A549 (cell line): ENCODE measurements at regions not wholly inside any gene's neighbourhood (a gene's known extent, or its start where the extent isn't known, plus 50 kb on each side); places are given as distances from the start of the nearest gene placed in this dataset.

Source experiments
- ATAC-seq, 2 experiments: fragments of 200-7000 bp in 1 of 2; fragments of >200 bp in 1 of 2; cut with Nextera tagmentation in 1 of 2; cut with Tn5 transposase in 1 of 2; 3 replicates each; pipeline versions ENCODE4 v1.8.0 to v1.9.1; 2018 to 2020; ENCODE audit warnings: mild to moderate bottlenecking in 1 of 2, moderate library complexity in 1 of 2
- CTCF ChIA-PET: fragments of 300-600 bp; sonication (Branson Sonifier 250); formaldehyde crosslinking; extraction: SDS; loops from one replicate; lab custom pipeline; 2021; ENCODE audit warnings: antibody characterized with exemption, inconsistent platforms; lab: Yijun Ruan, JAX
- POLR2A ChIA-PET: fragments of 350-600 bp; formaldehyde crosslinking; extraction: SDS; loops from one replicate; lab custom pipeline; 2021; ENCODE audit warnings: antibody characterized with exemption, inconsistent platforms; lab: Yijun Ruan, JAX
- DNase-seq, 2 experiments: peaks; one replicate each; pipeline versions ENCODE4 v3.0.0 to v3.0.0-alpha.2; 2011 to 2016; ENCODE audit warnings: low read depth in 1 of 2, low spot score in 1 of 2
- FAIRE-seq: peaks from 2 replicates; lab custom pipeline; 2011; peaks lifted over from hg19 to GRCh38; lab: Jason Lieb, UNC
- H3K27ac ChIP-seq, 2 experiments: fragments of >200 bp; sonication (Bioruptor Twin); formaldehyde crosslinking; 3 replicates each; pipeline ENCODE4 v1.5.1; 2016 to 2017
- H3K4me1 ChIP-seq: fragments of >200 bp; sonication (Bioruptor Twin); formaldehyde crosslinking; 3 replicates; pipeline ENCODE4 v1.6.1; 2016
- H3K4me2 ChIP-seq: fragments of >200 bp; sonication (Bioruptor Twin); formaldehyde crosslinking; 3 replicates; pipeline ENCODE4 v1.6.1; 2016
- H3K4me3 ChIP-seq: fragments of >200 bp; sonication (Bioruptor Twin); formaldehyde crosslinking; 3 replicates; pipeline ENCODE4 v1.5.1; 2016
- H3K9me3 ChIP-seq: fragments of >200 bp; sonication (Bioruptor Twin); formaldehyde crosslinking; 3 replicates; pipeline ENCODE4 v1.6.1; 2016
- EHF ChIP-seq: fragments of 250-450 bp; sonication (Bioruptor Pico); IDR thresholded peaks from 2 replicates; pipeline ENCODE4 v1.5.0; 2020; ENCODE audit warnings: mild to moderate bottlenecking
- ESRRA ChIP-seq: fragments of 150-350 bp; IDR thresholded peaks from 2 replicates; pipeline ENCODE4 v1.6.1; 2014; ENCODE audit warnings: mild to moderate bottlenecking, low read length, borderline replicate concordance
- FOSL2 ChIP-seq, 2 experiments: fragments of 450-650 bp in 1 of 2; fragments of >200 bp in 1 of 2; sonication (Bioruptor Twin) in 1 of 2; formaldehyde crosslinking; IDR thresholded peaks; 2 replicates each; pipeline versions ENCODE4 v1.5.0 to v1.6.1; 2016 to 2020; ENCODE audit warnings: mild to moderate bottlenecking in 1 of 2, moderate library complexity in 1 of 2
- HEYL ChIP-seq: fragments of 250-450 bp; sonication (Bioruptor Pico); IDR thresholded peaks from 2 replicates; pipeline ENCODE4 v1.8.0; 2021; ENCODE audit warnings: mild to moderate bottlenecking, moderate library complexity
- HOXA7 ChIP-seq: fragments of 250-450 bp; sonication (Bioruptor Pico); IDR thresholded peaks from 2 replicates; pipeline ENCODE4 v1.5.0; 2020; ENCODE audit warnings: mild to moderate bottlenecking, moderate library complexity
- HOXB5 ChIP-seq: fragments of 250-450 bp; sonication (Bioruptor Pico); IDR thresholded peaks from 2 replicates; pipeline ENCODE4 v1.5.0; 2020; ENCODE audit warnings: mild to moderate bottlenecking, moderate library complexity
- JUN ChIP-seq, 2 experiments: fragments of >200 bp; sonication (Bioruptor Twin); formaldehyde crosslinking; IDR thresholded peaks; 2 replicates in 1 of 2; 3 replicates in 1 of 2; pipeline ENCODE4 v1.6.1; 2016 to 2017
- JUNB ChIP-seq: fragments of >200 bp; sonication (Bioruptor Twin); formaldehyde crosslinking; IDR thresholded peaks from 2 replicates; pipeline ENCODE4 v1.6.1; 2016
- MAZ ChIP-seq: fragments of 150-350 bp; IDR thresholded peaks from 2 replicates; pipeline ENCODE4 v1.6.1; 2014; ENCODE audit warnings: antibody characterized with exemption, low read depth, low read length, borderline replicate concordance
- NFE2L2 ChIP-seq: fragments of 150-350 bp; conservative IDR thresholded peaks from 2 replicates; pipeline ENCODE4 v1.6.1; 2014; ENCODE audit warnings: low read length
- NR3C1 ChIP-seq: fragments of >200 bp; sonication (Bioruptor Twin); formaldehyde crosslinking; IDR thresholded peaks from 3 replicates; pipeline ENCODE4 v1.6.1; 2017
- RAD21 ChIP-seq, 2 experiments: fragments of >200 bp in 1 of 2; sonication (Bioruptor Twin) in 1 of 2; formaldehyde crosslinking in 1 of 2; IDR thresholded peaks in 1 of 2; conservative IDR thresholded peaks in 1 of 2; 2 replicates in 1 of 2; 3 replicates in 1 of 2; pipeline ENCODE4 v1.6.1; 2012 to 2018; ENCODE audit warnings: inconsistent platforms in 1 of 2
- RCOR1 ChIP-seq: fragments of 150-350 bp; IDR thresholded peaks from 2 replicates; pipeline ENCODE4 v1.6.1; 2014; ENCODE audit warnings: antibody characterized with exemption, low read length, low read depth
- RFX5 ChIP-seq: fragments of 450-650 bp; IDR thresholded peaks from 2 replicates; pipeline ENCODE4 v1.7.1; 2014; ENCODE audit warnings: antibody characterized with exemption, mild to moderate bottlenecking, moderate library complexity
- RNF2 ChIP-seq: fragments of 200-600 bp; sonication (generic); IDR thresholded peaks from 2 replicates; pipeline ENCODE4 v1.6.1; 2016; ENCODE audit warnings: low read depth, mild to moderate bottlenecking, antibody characterized with exemption, moderate library complexity, borderline replicate concordance
- SMC3 ChIP-seq: fragments of >200 bp; sonication (Bioruptor Twin); formaldehyde crosslinking; IDR thresholded peaks from 3 replicates; pipeline ENCODE4 v1.6.1; 2018; ENCODE audit warnings: inconsistent platforms
- TP53 ChIP-seq: fragments of 250-450 bp; sonication (Bioruptor Pico); IDR thresholded peaks from 2 replicates; pipeline ENCODE4 v1.5.0; 2021; ENCODE audit warnings: mild to moderate bottlenecking, moderate library complexity
- ZFP36 ChIP-seq: fragments of 450-650 bp; IDR thresholded peaks from 2 replicates; pipeline ENCODE4 v1.6.1; 2014; ENCODE audit warnings: borderline replicate concordance; ENCODE audit not compliant: partially characterized antibody
- ZSCAN20 ChIP-seq: fragments of 250-450 bp; sonication (Bioruptor Pico); IDR thresholded peaks from 2 replicates; pipeline ENCODE4 v1.8.0; 2022; ENCODE audit warnings: mild to moderate bottlenecking, moderate library complexity
- WGBS: methylation state at CpG from one replicate; pipeline ENCODE4 v1.1.6; 2017; ENCODE audit errors: missing lambda C conversion rate; 5-methylcytosine and 5-hydroxymethylcytosine counted together
- TF ChIP-seq, protein P1 (sequence below): IDR thresholded peaks from 2 replicates; pipeline ENCODE4 v1.6.1; 2012
- TF ChIP-seq, protein P2 (sequence below): fragments of 200-600 bp; sonication (generic); IDR thresholded peaks from 2 replicates; pipeline ENCODE4 v1.6.1; 2016; ENCODE audit warnings: antibody characterized with exemption, mild to moderate bottlenecking, moderate library complexity
- TF ChIP-seq, protein P3 (sequence below): fragments of 250-450 bp; sonication (Bioruptor Pico); IDR thresholded peaks from 2 replicates; pipeline ENCODE4 v1.5.0; 2020; ENCODE audit warnings: low read depth, mild to moderate bottlenecking, moderate library complexity

DNA sequence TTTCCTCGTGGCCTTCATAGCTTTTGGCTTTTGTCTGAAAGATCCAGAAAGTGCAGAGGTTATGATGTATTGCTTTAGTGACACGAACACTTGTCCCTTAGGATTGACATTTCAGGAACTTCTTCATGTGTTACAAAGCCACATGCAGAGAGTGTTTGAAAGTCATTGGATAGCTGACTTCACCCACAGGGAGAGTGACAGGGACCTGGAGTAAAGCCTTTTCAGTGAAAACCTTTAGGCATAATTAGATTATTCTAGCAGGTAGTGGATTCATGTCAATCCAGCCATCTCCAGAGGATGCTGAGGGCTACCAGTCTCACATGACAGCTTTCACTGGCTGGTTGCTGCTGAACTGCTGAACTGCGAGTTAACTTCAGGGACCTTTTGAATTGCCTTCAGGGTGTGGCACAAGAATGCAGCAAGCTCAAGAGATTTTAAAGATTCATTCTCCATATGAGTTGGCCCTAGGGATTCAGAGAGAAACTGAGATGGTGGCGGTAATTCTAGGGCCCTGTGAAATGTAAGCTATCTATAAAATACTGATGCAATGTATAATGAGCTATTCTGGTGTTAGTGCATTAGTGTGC is 267.0 kb upstream of the GOLIM4 start:
- POLR2A ChIA-PET: no interaction called here
- Histone ChIP-seq H3K27ac (no peak overlapping the region), H3K4me2 (no peak overlapping the region), H3K4me3 (no peak overlapping the region), H3K4me1 (no peaks in the 10 kb centered on the region), H3K9me3 (no peaks in the 10 kb centered on the region)
- 20% methylated on average over 4 of the region's 4 CpGs for WGBS
- DNase-seq (no peak), ATAC-seq (no peak), FAIRE-seq (no peak)
- CTCF ChIA-PET: no interaction called here
- TF ChIP-seq, protein P1, sequence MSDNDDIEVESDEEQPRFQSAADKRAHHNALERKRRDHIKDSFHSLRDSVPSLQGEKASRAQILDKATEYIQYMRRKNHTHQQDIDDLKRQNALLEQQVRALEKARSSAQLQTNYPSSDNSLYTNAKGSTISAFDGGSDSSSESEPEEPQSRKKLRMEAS: no peak
- TF ChIP-seq HEYL (CRISPR knock-in tag): no peak
- no peak for TF ChIP-seq HOXB5
- no peak for TF ChIP-seq MAZ
- TF ChIP-seq SMC3: no peak
- TF ChIP-seq RFX5: no peak
- TF ChIP-seq JUNB: no peak
- no peak for TF ChIP-seq NFE2L2
- TF ChIP-seq EHF (CRISPR knock-in tag): no peak

DNA sequence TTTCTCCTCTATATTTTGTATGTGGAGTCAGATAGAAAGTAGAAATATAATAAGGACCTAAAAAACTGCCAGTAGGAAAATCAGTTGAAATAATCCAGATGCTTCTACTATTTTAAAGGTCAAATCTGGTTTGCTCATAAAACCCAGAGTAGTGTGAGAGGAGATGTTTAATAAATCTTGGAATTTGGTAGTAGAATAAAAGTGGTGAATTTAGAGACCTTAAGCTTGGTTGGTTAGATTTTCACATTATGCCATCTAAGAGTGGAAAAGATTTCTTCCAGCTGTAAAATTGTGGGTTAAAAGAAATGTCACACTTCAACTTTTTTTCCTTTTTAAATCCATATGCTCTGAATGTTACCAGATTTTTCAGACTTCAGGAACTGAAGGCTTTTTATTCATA is 266.4 kb upstream of the GOLIM4 start:
- Histone ChIP-seq H3K4me3 (no peak overlapping the region), H3K27ac (no peak overlapping the region), H3K4me1 (no peaks in the 10 kb centered on the region), H3K4me2 (no peak overlapping the region), H3K9me3 (no peaks in the 10 kb centered on the region)
- ChIA-PET CTCF (no interaction called here), POLR2A (no interaction called here)
- ATAC-seq: no peak
- TF ChIP-seq HOXB5 (no peak), RAD21 (conservative IDR thresholded peaks at IDR 0.05 in 1 of 2, IDR thresholded peaks at IDR 0.05 in 1 of 2) (no peak), FOSL2 (IDR thresholded peaks at IDR 0.05) (no peak), FOSL2 (CRISPR knock-in tag; IDR thresholded peaks at IDR 0.05) (no peak)
- TF ChIP-seq, protein P2, sequence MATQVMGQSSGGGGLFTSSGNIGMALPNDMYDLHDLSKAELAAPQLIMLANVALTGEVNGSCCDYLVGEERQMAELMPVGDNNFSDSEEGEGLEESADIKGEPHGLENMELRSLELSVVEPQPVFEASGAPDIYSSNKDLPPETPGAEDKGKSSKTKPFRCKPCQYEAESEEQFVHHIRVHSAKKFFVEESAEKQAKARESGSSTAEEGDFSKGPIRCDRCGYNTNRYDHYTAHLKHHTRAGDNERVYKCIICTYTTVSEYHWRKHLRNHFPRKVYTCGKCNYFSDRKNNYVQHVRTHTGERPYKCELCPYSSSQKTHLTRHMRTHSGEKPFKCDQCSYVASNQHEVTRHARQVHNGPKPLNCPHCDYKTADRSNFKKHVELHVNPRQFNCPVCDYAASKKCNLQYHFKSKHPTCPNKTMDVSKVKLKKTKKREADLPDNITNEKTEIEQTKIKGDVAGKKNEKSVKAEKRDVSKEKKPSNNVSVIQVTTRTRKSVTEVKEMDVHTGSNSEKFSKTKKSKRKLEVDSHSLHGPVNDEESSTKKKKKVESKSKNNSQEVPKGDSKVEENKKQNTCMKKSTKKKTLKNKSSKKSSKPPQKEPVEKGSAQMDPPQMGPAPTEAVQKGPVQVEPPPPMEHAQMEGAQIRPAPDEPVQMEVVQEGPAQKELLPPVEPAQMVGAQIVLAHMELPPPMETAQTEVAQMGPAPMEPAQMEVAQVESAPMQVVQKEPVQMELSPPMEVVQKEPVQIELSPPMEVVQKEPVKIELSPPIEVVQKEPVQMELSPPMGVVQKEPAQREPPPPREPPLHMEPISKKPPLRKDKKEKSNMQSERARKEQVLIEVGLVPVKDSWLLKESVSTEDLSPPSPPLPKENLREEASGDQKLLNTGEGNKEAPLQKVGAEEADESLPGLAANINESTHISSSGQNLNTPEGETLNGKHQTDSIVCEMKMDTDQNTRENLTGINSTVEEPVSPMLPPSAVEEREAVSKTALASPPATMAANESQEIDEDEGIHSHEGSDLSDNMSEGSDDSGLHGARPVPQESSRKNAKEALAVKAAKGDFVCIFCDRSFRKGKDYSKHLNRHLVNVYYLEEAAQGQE: no peak
- no peak for FAIRE-seq
- DNase-seq: no peak

DNA sequence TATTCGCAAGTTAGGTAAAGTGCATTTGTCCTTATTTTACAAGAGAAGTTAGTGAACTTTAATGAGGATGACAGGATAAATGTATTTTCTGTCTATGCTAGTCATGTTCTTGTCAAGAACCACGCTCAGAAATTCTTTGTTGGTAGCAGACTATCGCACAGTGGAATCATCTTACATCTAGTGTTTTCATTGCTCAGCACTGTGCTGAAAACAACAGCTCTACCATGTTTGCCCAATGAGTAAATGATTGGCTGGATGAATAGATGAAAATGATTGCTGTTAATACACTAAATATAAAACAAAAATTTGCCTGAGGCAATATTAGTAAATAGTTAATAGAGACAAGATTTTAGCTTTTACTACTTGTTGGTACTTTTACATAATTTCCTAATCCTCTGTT is 265.3 kb upstream of the GOLIM4 start:
- H3K9me3 ChIP-seq: no peaks in the 10 kb centered on the region
- ATAC-seq (no peak), FAIRE-seq (no peak), DNase-seq (no peak)
- CTCF ChIA-PET: no interaction called here
- H3K4me3 ChIP-seq: no peak overlapping the region
- 39% methylated on average over 3 of the region's 3 CpGs for WGBS
- no peak overlapping the region for H3K27ac ChIP-seq
- H3K4me2 ChIP-seq: no peak overlapping the region
- TF ChIP-seq TP53 (CRISPR knock-in tag) (no peak), EHF (CRISPR knock-in tag) (no peak), RCOR1 (no peak), MAZ (no peak), ZSCAN20 (CRISPR knock-in tag) (no peak), ZFP36 (no peak), HOXB5 (no peak), NR3C1 (no peak), HOXA7 (CRISPR knock-in tag) (no peak), RNF2 (no peak), ESRRA (no peak), JUN (IDR thresholded peaks at IDR 0.05) (no peak)
- TF ChIP-seq, protein P3, sequence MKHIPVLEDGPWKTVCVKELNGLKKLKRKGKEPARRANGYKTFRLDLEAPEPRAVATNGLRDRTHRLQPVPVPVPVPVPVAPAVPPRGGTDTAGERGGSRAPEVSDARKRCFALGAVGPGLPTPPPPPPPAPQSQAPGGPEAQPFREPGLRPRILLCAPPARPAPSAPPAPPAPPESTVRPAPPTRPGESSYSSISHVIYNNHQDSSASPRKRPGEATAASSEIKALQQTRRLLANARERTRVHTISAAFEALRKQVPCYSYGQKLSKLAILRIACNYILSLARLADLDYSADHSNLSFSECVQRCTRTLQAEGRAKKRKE: no peak
- H3K4me1 ChIP-seq: no peaks in the 10 kb centered on the region
- POLR2A ChIA-PET: no interaction called here
